GM12864 (cell line): ENCODE measurements at regions not wholly inside any gene's neighbourhood (a gene's known extent, or its start where the extent isn't known, plus 50 kb on each side); places are given as distances from the start of the nearest gene placed in this dataset.
"Not testable (repeated sequence)": the region's sequence is repeated elsewhere in the genome, so short reads cannot be mapped to it uniquely, and the experiment has no call there.

Experiments
- DNase-seq: peaks from one replicate; pipeline ENCODE4 v3.0.0-alpha.2; 2011; ENCODE audit warnings: low read depth
- H3K4me3 ChIP-seq: 2 replicates; pipeline ENCODE4 v1.5.1; 2011; ENCODE audit warnings: mild to moderate bottlenecking, low read depth, low read length, control low read depth
- CTCF ChIP-seq: IDR thresholded peaks from 2 replicates; pipeline ENCODE4 v1.5.1; 2011; ENCODE audit warnings: low read depth, mild to moderate bottlenecking, moderate library complexity, low read length, control low read depth, inconsistent platforms; ENCODE audit errors: missing control alignments

GRCh38 chr5:99510237-99510866 lies 581.5 kb upstream of the CHD1 start:
- not testable (repeated sequence) for H3K4me3 ChIP-seq, DNase-seq

- H3K4me3 ChIP-seq, DNase-seq: not testable (repeated sequence)
Measured at GRCh38 chr5:99509064-99509463, 580.3 kb upstream of the CHD1 start.

GRCh38 chr5:99495456-99495855 lies 566.6 kb upstream of the CHD1 start:
- H3K4me3 ChIP-seq, DNase-seq: not testable (repeated sequence)

- not testable (repeated sequence) for DNase-seq, H3K4me3 ChIP-seq
Measured at GRCh38 chr5:99478450-99478849, 549.6 kb upstream of the CHD1 start.

- H3K4me3 ChIP-seq, result not testable (repeated sequence)
Measured at GRCh38 chr5:99473328-99473727, 544.5 kb upstream of the CHD1 start.

GRCh38 chr5:99471726-99472125 lies 542.9 kb upstream of the CHD1 start:
- H3K4me3 ChIP-seq, DNase-seq: not testable (repeated sequence)

More at GRCh38 chr5:99473328-99473727, 544.5 kb upstream of the CHD1 start:
- not testable (repeated sequence) for DNase-seq

GRCh38 chr5:99471178-99471577 lies 542.4 kb upstream of the CHD1 start:
- H3K4me3 ChIP-seq, DNase-seq: not testable (repeated sequence)

GRCh38 chr5:99470636-99471035 lies 541.8 kb upstream of the CHD1 start:
- not testable (repeated sequence) for H3K4me3 ChIP-seq

GRCh38 chr5:99460701-99461100 lies 531.9 kb upstream of the CHD1 start:
- no peak for TF ChIP-seq CTCF
- DNase-seq, result no peak
- no peak overlapping the region for H3K4me3 ChIP-seq

More at GRCh38 chr5:99470636-99471035, 541.8 kb upstream of the CHD1 start:
- DNase-seq, result not testable (repeated sequence)

GRCh38 chr5:99453196-99453595 lies 524.4 kb upstream of the CHD1 start:
- no peak overlapping the region for H3K4me3 ChIP-seq
- TF ChIP-seq CTCF, result no peak
- no peak for DNase-seq

- TF ChIP-seq CTCF, result no peak
- no peak for DNase-seq
- no peak overlapping the region for H3K4me3 ChIP-seq
Measured at GRCh38 chr5:99449786-99450185, 521.0 kb upstream of the CHD1 start.

GRCh38 chr5:99445805-99446204 lies 517.0 kb upstream of the CHD1 start:
- DNase-seq, result no peak
- no peak overlapping the region for H3K4me3 ChIP-seq
- no peak for TF ChIP-seq CTCF
